ENCODE measurements at regions not wholly inside any gene's neighbourhood (a gene's known extent, or its start where the extent isn't known, plus 50 kb on each side); places are given as distances from the start of the nearest gene placed in this dataset.

GRCh38 chr10:111716032-111716431 is 467.5 kb downstream of the GPAM start:
- no peak overlapping the region for H3K18ac ChIP-seq (ENCODE audit: insufficient read length, low read depth, low read length)
- no peaks in the 10 kb centered on the region for H3K4me1 Mint-ChIP-seq
- H3K23me2 ChIP-seq (ENCODE audit: insufficient read length, low read depth, low read length, poor library complexity, severe bottlenecking) = no peaks in the 10 kb centered on the region
- no peak overlapping the region for H3K56ac ChIP-seq (ENCODE audit: insufficient read length, low read depth, low read length)
- no peak overlapping the region for H2AFZ ChIP-seq (ENCODE audit: low read length)
- H2BK12ac ChIP-seq (ENCODE audit: insufficient read length, low read depth, low read length) = no peak overlapping the region
- peaks cover 35 to 41% of the 10 kb centered on the region in 2 experiments for H3K9me3 Mint-ChIP-seq
- H3K4me1 ChIP-seq (ENCODE audit: insufficient read depth, low read length) = no peaks in the 10 kb centered on the region
- no peak overlapping the region for H3K27ac Mint-ChIP-seq
- no peak overlapping the region for H2BK5ac ChIP-seq (ENCODE audit: insufficient read length, low read length)
- H3K4me3 Mint-ChIP-seq = no peak overlapping the region
- no peak overlapping the region for H3K23ac ChIP-seq (ENCODE audit: insufficient read length, low read depth, low read length)
- H3K4me2 ChIP-seq (ENCODE audit: insufficient read depth, insufficient read length, low read length) = no peak overlapping the region
- no peaks in the 10 kb centered on the region for H4K20me1 ChIP-seq (ENCODE audit: control insufficient read depth, insufficient read depth, insufficient read length)
- H3K14ac ChIP-seq (ENCODE audit: insufficient read depth, low read length) = no peak overlapping the region
- no peak overlapping the region for H2AK5ac ChIP-seq (ENCODE audit: insufficient read length, low read length)
- no peak overlapping the region for H2BK15ac ChIP-seq (ENCODE audit: low read depth, low read length)
- H3T11ph ChIP-seq (ENCODE audit: low read length) = no peak overlapping the region
- no peaks in the 10 kb centered on the region for H3K9me3 ChIP-seq (ENCODE audit: control insufficient read depth, low read depth, low read length)
- no peaks in the 10 kb centered on the region for H3K27me3 Mint-ChIP-seq (ENCODE audit: low read depth)
- no peak overlapping the region for H3K9ac ChIP-seq (ENCODE audit: extremely low read depth, insufficient read length, low read length)
- no peak overlapping the region for H4K91ac ChIP-seq (ENCODE audit: insufficient read length, low read depth, low read length)
- no peak overlapping the region for H3K4ac ChIP-seq (ENCODE audit: low read depth, low read length)
- H3K27me3 ChIP-seq (ENCODE audit: insufficient read depth, low read length) = no peaks in the 10 kb centered on the region
- DNase-seq = no peak
- peaks cover 14 to 30% (median 25%) of the 10 kb centered on the region in 3 experiments for H3K36me3 Mint-ChIP-seq (ENCODE audit: insufficient read depth in 1 of 3, low read depth in 3 of 3)
- no peak overlapping the region for H4K5ac ChIP-seq (ENCODE audit: insufficient read length, low read depth, low read length)
- no peak overlapping the region for H3K27ac ChIP-seq (ENCODE audit: insufficient read length, low read depth, low read length)
- H2BK20ac ChIP-seq (ENCODE audit: low read depth, low read length, poor library complexity, severe bottlenecking) = no peak overlapping the region
- no peaks in the 10 kb centered on the region for H3K79me2 ChIP-seq (ENCODE audit: insufficient read depth, low read length)
- H3K79me1 ChIP-seq (ENCODE audit: insufficient read depth, low read depth, low read length, poor library complexity, severe bottlenecking) = no peaks in the 10 kb centered on the region
- TF ChIP-seq CTCF (conservative IDR thresholded peaks at IDR 0.05) = no peak
- no peak overlapping the region for H2BK120ac ChIP-seq (ENCODE audit: low read depth, low read length, poor library complexity, severe bottlenecking)
- H4K8ac ChIP-seq (replicated peaks; ENCODE audit: insufficient read length, low read depth, low read length) = no peak overlapping the region
